ENCODE measurements at regions not wholly inside any gene's neighbourhood (a gene's known extent, or its start where the extent isn't known, plus 50 kb on each side); places are given as distances from the start of the nearest gene placed in this dataset.

DNA sequence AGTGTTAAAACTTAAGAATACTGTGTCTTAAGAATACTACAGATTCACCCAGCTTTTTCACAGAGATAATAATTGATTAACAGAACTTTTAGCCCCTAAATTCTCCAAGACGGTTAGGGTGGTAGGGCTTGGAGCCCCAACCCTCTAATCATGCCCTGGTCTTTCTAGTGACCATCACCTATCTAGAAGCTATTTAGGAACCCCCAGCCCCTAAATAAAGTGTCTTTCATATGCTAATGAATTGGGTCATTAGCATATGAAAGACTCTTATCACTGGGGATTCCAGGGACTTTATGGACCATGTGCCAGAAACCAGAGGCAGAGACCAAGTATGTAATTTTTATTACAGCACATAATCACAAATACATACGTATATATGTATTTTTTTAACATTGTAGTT, 999.7 kb upstream of the RAG2 start:
- H3K36me3 ChIP-seq = no peaks in the 10 kb centered on the region
- H3K9me3 ChIP-seq (replicated peaks) = no peaks in the 10 kb centered on the region
- no peak overlapping the region for H3K4me3 ChIP-seq
- DNase-seq (ENCODE audit: low read depth in 1 of 2, low spot score in 2 of 2) = no peak
- no peak overlapping the region for H3K27ac ChIP-seq
- H3K27me3 ChIP-seq (replicated peaks) = no peaks in the 10 kb centered on the region
- H3K4me1 ChIP-seq (replicated peaks) = no peaks in the 10 kb centered on the region

- no peak overlapping the region for H3K27ac ChIP-seq
- H3K27me3 ChIP-seq (replicated peaks) = no peaks in the 10 kb centered on the region
- H3K4me3 ChIP-seq = no peak overlapping the region
- H3K36me3 ChIP-seq = no peaks in the 10 kb centered on the region
- H3K9me3 ChIP-seq (replicated peaks) = no peaks in the 10 kb centered on the region
- no peak for DNase-seq (ENCODE audit: low read depth in 1 of 2, low spot score in 2 of 2)
- H3K4me1 ChIP-seq (replicated peaks) = no peaks in the 10 kb centered on the region
Measured at GRCh38 chr11:37595845-37596244, 997.8 kb upstream of the RAG2 start.

GRCh38 chr11:37574361-37574760, 976.3 kb upstream of the RAG2 start:
- Histone ChIP-seq H3K27me3 (replicated peaks) (no peaks in the 10 kb centered on the region), H3K4me3 (no peak overlapping the region), H3K9me3 (replicated peaks) (no peaks in the 10 kb centered on the region), H3K4me1 (replicated peaks) (no peaks in the 10 kb centered on the region), H3K36me3 (no peaks in the 10 kb centered on the region), H3K27ac (no peak overlapping the region)
- no peak for DNase-seq (ENCODE audit: low read depth in 1 of 2, low spot score in 2 of 2)

DNA sequence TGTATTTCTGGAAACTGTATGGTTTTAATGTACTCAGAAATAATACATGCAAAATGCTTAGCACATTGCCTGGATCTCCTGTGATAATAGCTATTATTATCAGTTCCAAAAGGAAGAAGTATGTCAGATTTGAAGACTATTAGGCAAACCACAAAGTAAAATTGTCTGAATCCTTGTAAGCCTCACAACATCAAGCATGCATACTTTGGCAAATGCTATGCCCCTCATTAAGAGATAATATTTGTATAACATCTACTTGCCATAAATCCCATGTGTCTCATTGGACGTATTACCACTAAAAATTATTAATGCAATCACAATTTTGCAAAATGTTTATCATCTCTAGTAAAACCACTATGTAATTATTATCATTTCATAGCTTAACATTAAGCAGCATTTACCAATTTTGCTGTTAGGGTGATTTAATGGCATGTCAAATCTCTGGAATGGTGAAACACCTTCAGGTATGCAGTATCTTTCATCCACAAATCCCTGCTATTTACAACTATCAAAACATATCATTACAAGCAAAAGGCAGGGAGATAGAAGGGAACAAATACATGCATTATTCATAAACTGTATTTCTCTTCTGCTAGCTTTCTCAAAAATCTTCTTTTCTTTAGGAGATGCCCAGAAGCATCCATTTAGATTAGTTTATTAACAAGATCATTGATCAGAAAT, 974.6 kb upstream of the RAG2 start:
- no peak for DNase-seq (ENCODE audit: low read depth in 1 of 2, low spot score in 2 of 2)
- H3K4me1 ChIP-seq (replicated peaks) = no peaks in the 10 kb centered on the region
- no peak overlapping the region for H3K27ac ChIP-seq
- H3K27me3 ChIP-seq (replicated peaks) = no peaks in the 10 kb centered on the region
- H3K4me3 ChIP-seq = no peak overlapping the region
- H3K9me3 ChIP-seq (replicated peaks) = no peaks in the 10 kb centered on the region
- H3K36me3 ChIP-seq = no peaks in the 10 kb centered on the region

DNA sequence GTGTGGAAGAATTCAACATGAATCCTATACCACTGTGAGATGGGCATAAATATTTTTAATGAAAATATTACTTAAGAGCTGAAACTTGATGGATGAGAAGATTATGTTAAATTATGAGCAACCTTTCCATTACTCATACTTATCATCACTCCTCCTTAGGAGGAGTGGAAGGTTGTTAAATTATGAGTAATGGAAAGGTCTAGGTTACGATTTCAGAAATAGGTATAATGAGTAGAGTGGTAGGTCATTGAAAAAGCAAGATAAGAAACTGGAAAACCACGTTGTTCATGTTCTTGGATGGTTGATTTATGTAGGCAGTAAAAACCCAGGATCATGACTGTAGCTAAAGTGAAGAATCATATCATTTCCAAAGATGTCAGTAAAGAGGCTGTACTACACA, 973.2 kb upstream of the RAG2 start:
- Histone ChIP-seq H3K27me3 (replicated peaks) (no peaks in the 10 kb centered on the region), H3K4me3 (no peak overlapping the region), H3K27ac (no peak overlapping the region), H3K4me1 (replicated peaks) (no peaks in the 10 kb centered on the region), H3K36me3 (no peaks in the 10 kb centered on the region), H3K9me3 (replicated peaks) (no peaks in the 10 kb centered on the region)
- no peak for DNase-seq (ENCODE audit: low read depth in 1 of 2, low spot score in 2 of 2)

DNA sequence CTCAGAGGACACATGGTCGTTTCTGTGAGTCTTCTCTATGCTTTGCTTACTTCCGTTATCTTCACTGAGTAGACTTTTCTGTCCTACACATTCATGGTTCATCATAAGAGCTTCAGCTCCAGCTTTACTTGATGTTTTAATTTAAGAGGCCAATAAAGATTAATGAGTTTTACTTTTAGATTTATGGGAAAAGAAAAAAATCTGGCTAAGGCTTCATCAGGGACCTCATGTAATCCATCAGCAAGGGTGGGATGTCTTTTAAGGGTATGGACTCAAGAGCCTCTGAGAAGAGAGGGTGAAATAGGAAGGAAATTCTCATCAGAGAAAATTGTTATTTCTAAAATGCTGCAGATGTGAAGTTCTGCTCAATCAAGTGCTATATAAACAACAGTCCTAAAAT, 963.0 kb upstream of the RAG2 start:
- H3K4me3 ChIP-seq = no peak overlapping the region
- H3K9me3 ChIP-seq (replicated peaks) = 0 out of 2 replicates have a peak, but pooled peaks cover 2% of the 10 kb centered on the region
- no peak overlapping the region for H3K27ac ChIP-seq
- no peaks in the 10 kb centered on the region for H3K4me1 ChIP-seq (replicated peaks)
- no peak for DNase-seq (ENCODE audit: low read depth in 1 of 2, low spot score in 2 of 2)
- no peaks in the 10 kb centered on the region for H3K27me3 ChIP-seq (replicated peaks)
- no peaks in the 10 kb centered on the region for H3K36me3 ChIP-seq

GRCh38 chr11:37560346-37560745, 962.3 kb upstream of the RAG2 start:
- 0 out of 2 replicates have a peak, but pooled peaks cover 3% of the 10 kb centered on the region for H3K9me3 ChIP-seq (replicated peaks)
- H3K27ac ChIP-seq = no peak overlapping the region
- DNase-seq (ENCODE audit: low read depth in 1 of 2, low spot score in 2 of 2) = no peak
- H3K27me3 ChIP-seq (replicated peaks) = no peaks in the 10 kb centered on the region
- no peaks in the 10 kb centered on the region for H3K4me1 ChIP-seq (replicated peaks)
- no peak overlapping the region for H3K4me3 ChIP-seq
- H3K36me3 ChIP-seq = no peaks in the 10 kb centered on the region

DNA sequence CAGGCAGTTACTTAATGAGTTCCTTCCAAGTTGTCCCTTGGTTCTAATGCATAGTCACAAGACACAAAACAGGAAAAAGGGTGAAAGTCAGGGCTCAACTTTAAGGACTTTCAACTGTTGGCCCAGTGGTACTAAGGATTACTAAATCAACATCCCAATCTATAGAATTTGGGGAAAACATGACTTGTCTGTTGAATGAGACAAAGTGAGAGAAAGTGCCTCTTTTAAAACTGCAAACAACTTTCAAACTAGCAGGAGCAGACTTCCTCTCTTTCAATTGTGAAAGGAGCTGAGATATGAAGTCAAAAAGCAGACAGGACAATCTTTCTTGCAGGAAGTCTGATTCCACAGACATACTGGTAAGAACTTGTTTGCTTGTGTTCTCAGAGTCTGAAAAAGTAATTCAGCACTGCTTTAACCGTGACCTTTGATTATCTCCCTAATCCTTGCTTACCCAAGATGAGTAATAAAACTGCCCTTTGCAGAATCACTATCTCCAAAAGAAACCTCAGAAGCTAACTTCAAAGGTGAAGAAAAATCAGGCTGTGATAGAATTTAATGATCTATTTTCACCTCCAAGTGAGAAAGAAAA, 960.7 kb upstream of the RAG2 start:
- Histone ChIP-seq H3K4me1 (replicated peaks) (no peaks in the 10 kb centered on the region), H3K27me3 (replicated peaks) (no peaks in the 10 kb centered on the region), H3K4me3 (no peak overlapping the region), H3K36me3 (no peaks in the 10 kb centered on the region), H3K27ac (no peak overlapping the region), H3K9me3 (replicated peaks) (0 out of 2 replicates have a peak, but pooled peaks cover 3% of the 10 kb centered on the region)
- no peak for DNase-seq (ENCODE audit: low read depth in 1 of 2, low spot score in 2 of 2)

- no peak for DNase-seq (ENCODE audit: low read depth in 1 of 2, low spot score in 2 of 2)
- Histone ChIP-seq H3K27me3 (replicated peaks) (no peaks in the 10 kb centered on the region), H3K4me3 (no peak overlapping the region), H3K4me1 (replicated peaks) (no peaks in the 10 kb centered on the region), H3K9me3 (replicated peaks) (0 out of 2 replicates have a peak, but pooled peaks cover 3% of the 10 kb centered on the region), H3K27ac (no peak overlapping the region), H3K36me3 (no peaks in the 10 kb centered on the region)
Measured at GRCh38 chr11:37557990-37558389, 960.0 kb upstream of the RAG2 start.

DNA sequence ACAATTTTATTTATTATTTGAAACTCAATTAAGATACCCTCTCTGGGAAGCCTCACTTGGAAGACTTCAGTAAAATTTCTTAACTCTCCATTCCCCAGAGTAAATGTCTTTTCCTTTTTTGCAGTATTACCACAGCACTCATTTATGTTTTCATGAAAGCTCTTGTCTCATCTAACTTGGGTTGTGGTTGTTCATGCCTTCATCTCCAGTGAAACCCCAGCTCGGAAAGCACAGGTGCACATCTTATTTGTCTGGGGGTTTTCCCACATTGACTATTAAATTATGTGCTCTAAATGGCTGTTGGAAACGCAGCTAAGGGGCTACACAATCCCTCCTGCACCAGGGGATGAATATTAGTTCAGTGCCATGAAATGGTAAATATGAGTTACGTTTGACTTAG, 954.2 kb upstream of the RAG2 start:
- Histone ChIP-seq H3K27me3 (replicated peaks) (no peaks in the 10 kb centered on the region), H3K4me3 (no peak overlapping the region), H3K36me3 (no peaks in the 10 kb centered on the region), H3K27ac (no peak overlapping the region), H3K9me3 (replicated peaks) (peaks cover 8% of the 10 kb centered on the region; the same call in 1 of the 2 replicates), H3K4me1 (replicated peaks) (no peaks in the 10 kb centered on the region)
- no peak for DNase-seq (ENCODE audit: low read depth in 1 of 2, low spot score in 2 of 2)

DNA sequence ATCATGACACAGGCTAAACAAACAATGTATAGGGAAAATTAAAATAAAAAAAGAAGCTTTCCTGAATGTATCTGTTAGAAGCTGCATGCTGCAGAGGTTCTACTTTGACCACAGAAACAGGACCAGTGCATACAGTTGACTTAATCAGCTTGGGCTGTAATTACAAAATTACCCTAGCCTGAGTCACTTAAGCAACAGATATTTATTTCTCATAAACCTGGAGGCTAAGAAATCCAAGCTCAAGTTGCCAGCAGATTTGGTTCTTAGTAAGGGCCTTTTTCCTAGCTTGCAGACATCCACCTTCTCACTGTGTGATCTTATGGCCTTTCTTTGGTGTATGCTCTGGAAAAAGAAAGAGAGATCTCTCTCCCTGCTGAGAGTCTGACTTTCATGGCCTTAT, 946.5 kb upstream of the RAG2 start:
- DNase-seq (ENCODE audit: low read depth in 1 of 2, low spot score in 2 of 2) = no peak
- no peaks in the 10 kb centered on the region for H3K27me3 ChIP-seq (replicated peaks)

GRCh38 chr11:37533830-37534229, 935.8 kb upstream of the RAG2 start:
- H3K9me3 ChIP-seq (replicated peaks) = no peaks in the 10 kb centered on the region; the same call in 1 of the 2 replicates
- H3K36me3 ChIP-seq = no peaks in the 10 kb centered on the region
- no peaks in the 10 kb centered on the region for H3K27me3 ChIP-seq (replicated peaks)
- no peak for DNase-seq (ENCODE audit: low read depth in 1 of 2, low spot score in 2 of 2)
- H3K27ac ChIP-seq = no peak overlapping the region
- no peaks in the 10 kb centered on the region for H3K4me1 ChIP-seq (replicated peaks)
- H3K4me3 ChIP-seq = no peak overlapping the region

More for the DNA sequence above, 946.5 kb upstream of the RAG2 start:
- Histone ChIP-seq H3K9me3 (replicated peaks) (no peaks in the 10 kb centered on the region), H3K4me3 (no peak overlapping the region), H3K36me3 (no peaks in the 10 kb centered on the region), H3K27ac (no peak overlapping the region), H3K4me1 (replicated peaks) (no peaks in the 10 kb centered on the region)

DNA sequence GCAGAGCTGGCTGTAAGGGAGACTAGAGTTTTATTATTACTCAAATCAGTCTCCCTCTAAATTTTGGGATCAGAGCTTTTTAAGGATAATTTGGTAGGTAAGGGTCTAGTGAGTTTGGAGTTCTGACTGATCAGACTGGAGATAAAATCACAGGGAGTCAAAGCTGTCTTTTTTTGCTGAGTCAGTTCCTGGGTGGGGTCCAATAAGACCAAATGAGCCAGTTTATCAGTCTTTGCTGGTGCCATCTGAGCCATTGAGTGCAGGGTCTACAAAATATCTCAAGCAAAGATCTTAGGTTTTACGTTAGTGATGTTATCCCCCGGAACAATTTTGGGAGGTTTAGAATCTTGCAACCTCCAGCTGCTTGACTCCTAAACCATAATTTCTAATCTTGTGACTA, 935.1 kb upstream of the RAG2 start:
- H3K9me3 ChIP-seq (replicated peaks) = no peaks in the 10 kb centered on the region; the same call in 1 of the 2 replicates
- H3K27me3 ChIP-seq (replicated peaks) = no peaks in the 10 kb centered on the region
- DNase-seq (ENCODE audit: low read depth in 1 of 2, low spot score in 2 of 2) = no peak
- no peaks in the 10 kb centered on the region for H3K36me3 ChIP-seq
- no peaks in the 10 kb centered on the region for H3K4me1 ChIP-seq (replicated peaks)
- no peak overlapping the region for H3K4me3 ChIP-seq
- no peak overlapping the region for H3K27ac ChIP-seq

- DNase-seq (ENCODE audit: low read depth in 1 of 2, low spot score in 2 of 2) = no peak
- no peaks in the 10 kb centered on the region for H3K36me3 ChIP-seq
- no peak overlapping the region for H3K4me3 ChIP-seq
- no peaks in the 10 kb centered on the region; the same call in 1 of the 2 replicates for H3K9me3 ChIP-seq (replicated peaks)
- no peaks in the 10 kb centered on the region for H3K4me1 ChIP-seq (replicated peaks)
- no peaks in the 10 kb centered on the region for H3K27me3 ChIP-seq (replicated peaks)
- no peak overlapping the region for H3K27ac ChIP-seq
Measured at GRCh38 chr11:37532271-37532670, 934.2 kb upstream of the RAG2 start.

All from SJSA1 (cell line).